Stimulated activated naive CD8-positive, alpha-beta T cell treated with anti-CD3 and anti-CD28 coated beads, Interleukin-15, Interleukin-2, amounts not matched to agents 100 U/mL and 50 U/mL, for 24 hours (primary cell): ENCODE measurements at regions not wholly inside any gene's neighbourhood (a gene's known extent, or its start where the extent isn't known, plus 50 kb on each side); places are given as distances from the start of the nearest gene placed in this dataset.

Experiments
- ATAC-seq: fragments of 150-1000 bp; cut with Tn5 transposase; one replicate; pipeline ENCODE4 v1.10.0; 2021
- DNase-seq: peaks from one replicate; pipeline ENCODE4 v3.0.0; 2021

GRCh38 chr15:46251903-46252302, 617.1 kb downstream of the SQOR start:
- ATAC-seq, result no peak

GRCh38 chr15:46258056-46258455, 623.2 kb downstream of the SQOR start:
- ATAC-seq (no peak), DNase-seq (no peak)

More at GRCh38 chr15:46251903-46252302, 617.1 kb downstream of the SQOR start:
- no peak for DNase-seq

GRCh38 chr15:46260937-46261336, 626.1 kb downstream of the SQOR start:
- DNase-seq (no peak), ATAC-seq (no peak)

- ATAC-seq (no peak), DNase-seq (no peak)
Measured at GRCh38 chr15:46265664-46266347, 631.0 kb downstream of the SQOR start.

DNA sequence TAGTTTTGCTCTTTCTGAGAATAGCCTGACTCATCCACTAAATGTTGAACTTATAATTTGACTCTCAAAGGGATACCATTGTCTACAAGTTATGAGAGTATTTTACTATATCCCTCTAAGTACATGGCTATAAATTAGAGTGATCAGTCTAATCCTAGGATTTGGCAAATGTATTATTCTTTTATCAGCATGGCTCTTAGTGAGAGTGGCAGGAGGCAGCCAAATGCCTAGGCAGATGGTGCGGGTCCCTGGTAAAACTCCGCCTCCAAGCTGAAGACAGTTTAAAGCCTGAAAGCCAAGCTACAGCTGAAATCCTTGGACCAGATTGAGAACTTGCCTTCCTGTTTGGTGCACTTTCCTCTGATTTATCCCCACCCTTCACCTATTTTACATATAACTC, 631.8 kb downstream of the SQOR start:
- no peak for DNase-seq

GRCh38 chr15:46270481-46271147, 635.8 kb downstream of the SQOR start:
- ATAC-seq (no peak), DNase-seq (no peak)

More for the DNA sequence above, 631.8 kb downstream of the SQOR start:
- no peak for ATAC-seq

DNA sequence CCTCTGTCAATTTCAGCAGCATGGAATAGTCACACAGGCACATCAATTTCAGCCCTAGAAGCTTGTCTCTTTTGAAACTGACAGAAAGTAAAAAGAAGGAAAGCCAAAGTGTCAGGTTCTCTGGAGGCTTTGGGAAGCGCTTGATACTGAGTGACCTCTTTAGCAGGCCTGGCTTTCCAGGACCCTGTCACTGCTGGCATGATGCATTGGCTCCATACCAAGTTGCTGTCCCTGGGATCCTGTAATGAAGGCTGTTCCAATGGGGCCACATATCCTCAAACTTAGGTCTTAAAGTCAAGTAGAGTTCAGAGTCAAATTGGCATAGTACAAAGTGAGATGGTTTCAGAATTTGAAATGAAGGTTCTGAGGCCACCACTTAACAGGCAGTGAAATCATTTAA, 640.9 kb downstream of the SQOR start:
- ATAC-seq (no peak), DNase-seq (no peak)

DNA sequence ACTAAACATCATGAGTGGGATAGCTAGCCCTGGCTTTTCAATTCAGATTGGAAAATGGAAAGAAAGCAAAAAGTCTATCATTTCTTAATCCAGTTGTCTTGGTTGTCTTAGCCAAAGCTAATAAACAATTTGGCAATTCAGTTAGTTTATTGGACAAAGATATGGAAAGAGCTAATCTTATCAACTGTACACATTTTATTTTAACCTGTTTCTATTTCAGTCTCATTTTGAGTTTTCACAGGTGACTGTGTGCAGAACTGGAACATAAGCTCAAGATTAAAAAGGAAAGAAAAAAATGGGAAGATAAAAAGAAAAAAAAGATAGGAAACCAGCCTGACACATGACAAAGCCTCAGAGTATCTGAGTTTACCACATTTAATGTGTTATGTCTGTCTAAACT, 642.6 kb downstream of the SQOR start:
- no peak for DNase-seq
- no peak for ATAC-seq

- ATAC-seq, result no peak
- no peak for DNase-seq
Measured at GRCh38 chr15:46278062-46278461, 643.2 kb downstream of the SQOR start.

DNA sequence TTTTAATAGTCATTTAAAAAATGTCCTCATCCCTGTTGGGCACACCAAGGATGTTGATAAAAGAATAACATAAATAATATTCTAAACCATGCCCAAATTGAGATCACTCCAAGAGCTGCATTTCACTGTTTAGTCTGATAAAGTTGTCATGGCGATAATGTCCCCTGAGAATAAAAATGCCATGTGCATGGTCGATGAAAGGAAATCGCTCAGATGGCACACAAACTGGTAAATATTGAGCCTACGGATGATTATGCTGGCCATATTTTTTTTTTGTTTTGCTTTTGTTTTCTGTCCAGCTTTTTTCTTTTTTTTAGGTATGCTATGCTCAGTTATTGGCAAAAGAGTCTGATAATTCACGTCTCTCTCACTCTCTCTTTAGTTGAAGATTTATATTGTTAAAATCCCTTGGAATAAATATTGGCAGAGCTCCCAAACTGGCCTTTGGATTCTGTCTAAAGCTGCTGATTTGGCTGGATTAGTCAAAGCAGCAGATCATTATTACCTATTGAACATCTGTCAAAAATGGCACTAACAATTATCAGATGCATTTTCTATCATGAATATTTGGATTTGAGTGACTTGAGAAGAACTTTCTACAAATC, 643.8 kb downstream of the SQOR start:
- ATAC-seq, result no peak
- DNase-seq, result no peak

DNA sequence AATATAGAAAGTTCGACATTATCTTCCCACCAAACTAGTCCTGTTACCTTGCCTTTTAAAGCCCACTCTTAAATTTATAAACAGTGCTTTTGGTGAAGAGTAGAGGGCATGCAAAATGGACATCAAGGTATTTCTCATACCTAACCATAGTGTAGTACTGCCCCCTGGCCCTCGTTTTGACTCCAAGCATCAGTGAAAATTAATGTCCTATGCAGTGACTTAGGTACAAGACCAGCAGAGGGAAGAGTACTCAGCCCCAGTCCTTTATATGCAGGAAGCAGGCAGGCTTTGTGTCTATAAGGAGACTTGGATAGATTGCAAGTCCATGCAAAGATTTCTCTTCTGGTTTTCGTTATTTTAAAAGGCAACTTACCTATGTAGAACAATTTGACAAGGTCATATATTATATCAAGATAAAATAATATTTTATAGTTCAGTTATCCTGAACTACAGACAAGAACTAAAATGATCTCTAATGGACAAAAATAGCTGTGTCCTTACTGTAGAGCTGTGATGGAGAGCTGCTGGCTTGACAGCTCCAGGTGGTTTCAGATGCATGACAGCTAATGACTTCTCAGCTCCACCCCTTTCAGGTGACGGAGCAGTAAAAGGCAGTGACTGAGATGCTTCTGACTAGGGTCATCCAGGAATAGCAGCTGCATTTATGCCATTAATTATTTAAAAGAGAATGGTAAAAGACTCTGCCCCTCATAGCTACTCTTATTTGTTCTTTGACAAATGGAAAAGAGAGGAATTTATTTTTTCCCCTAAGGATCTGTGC, 646.1 kb downstream of the SQOR start:
- ATAC-seq, result no peak
- DNase-seq, result no peak

- no peak for ATAC-seq
- no peak for DNase-seq
Measured at GRCh38 chr15:46293550-46293949, 658.7 kb downstream of the SQOR start.

DNA sequence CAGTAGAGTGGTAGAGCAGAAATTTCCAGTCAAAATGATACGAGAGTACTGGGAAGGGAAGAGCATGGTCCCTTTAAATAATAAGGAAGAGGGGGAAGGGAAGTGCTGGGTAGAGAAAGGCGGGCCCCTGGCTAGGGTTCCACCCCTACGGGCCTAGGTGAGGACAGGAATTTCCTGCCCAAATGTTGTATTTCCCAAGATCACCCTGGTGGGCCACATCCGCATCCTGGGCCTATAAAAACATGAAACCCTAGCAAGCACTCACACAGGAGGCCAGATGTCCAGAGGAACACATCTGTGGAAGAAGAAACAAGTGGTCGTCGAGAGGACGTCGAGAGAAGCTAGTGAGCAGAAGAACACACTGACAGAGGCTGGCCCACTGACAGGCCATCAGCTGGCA, 661.2 kb downstream of the SQOR start:
- DNase-seq (no peak), ATAC-seq (no peak)

DNA sequence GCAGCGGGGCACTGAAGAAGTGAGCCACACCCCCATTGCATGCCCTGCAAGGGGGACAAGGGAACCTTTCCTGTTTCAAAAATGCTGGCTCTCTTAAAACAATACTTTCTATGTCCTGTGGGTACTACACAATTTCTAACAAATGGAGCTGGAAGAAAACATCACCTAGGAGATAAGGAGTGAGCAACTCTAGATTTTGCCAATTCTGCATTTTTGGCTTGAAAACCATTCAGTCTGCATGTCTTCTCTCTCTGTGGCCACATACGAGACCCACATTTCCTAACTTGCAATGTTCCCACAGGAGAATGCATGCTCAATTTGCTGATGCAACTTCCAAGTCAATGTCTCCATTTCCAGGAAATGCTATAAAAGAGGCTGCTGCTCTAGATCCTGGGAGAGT, 662.0 kb downstream of the SQOR start:
- no peak for DNase-seq
- no peak for ATAC-seq

DNA sequence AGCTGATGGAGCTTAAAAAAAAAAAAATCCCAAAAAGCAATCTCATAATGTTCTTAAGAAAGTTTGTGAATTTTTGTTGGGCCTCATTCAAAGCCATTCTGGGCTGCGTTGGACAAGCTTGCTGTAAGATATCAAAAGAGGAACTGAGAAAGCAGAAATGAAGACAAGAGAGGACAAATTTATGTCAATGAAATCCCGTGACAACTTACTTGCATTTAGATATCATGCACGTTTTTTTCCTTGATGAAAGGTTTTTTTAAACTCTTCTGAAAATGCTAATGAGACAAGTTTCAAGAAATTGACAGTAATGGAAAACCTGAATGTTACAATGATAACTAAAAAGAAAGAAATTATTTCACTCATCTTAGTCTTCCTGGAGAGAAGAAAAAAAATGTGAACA, 662.9 kb downstream of the SQOR start:
- ATAC-seq (no peak), DNase-seq (no peak)

DNA sequence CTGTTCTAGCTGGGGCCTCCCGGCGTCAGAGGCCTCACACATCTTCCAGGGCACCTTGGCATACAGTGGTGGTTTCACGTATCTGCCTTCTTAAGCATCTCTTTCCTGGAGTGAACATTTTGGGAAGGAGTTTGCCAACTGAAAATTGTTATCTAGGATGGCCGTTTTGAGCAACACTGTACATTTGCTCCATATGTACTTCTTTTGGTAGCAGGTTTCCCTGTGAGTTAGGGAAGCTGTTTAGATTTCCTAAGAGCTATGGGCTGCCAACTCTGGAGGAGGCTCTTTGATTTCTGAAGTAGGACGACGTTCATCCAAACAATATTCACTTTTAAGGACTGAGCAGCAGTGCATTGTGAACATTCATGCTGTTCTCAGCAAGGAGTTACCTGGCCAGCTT, 665.9 kb downstream of the SQOR start:
- no peak for ATAC-seq

GRCh38 chr15:46301291-46301690, 666.5 kb downstream of the SQOR start:
- no peak for ATAC-seq

More for the DNA sequence above, 665.9 kb downstream of the SQOR start:
- no peak for DNase-seq

GRCh38 chr15:46301826-46302225, 667.0 kb downstream of the SQOR start:
- no peak for DNase-seq
- no peak for ATAC-seq

More at GRCh38 chr15:46301291-46301690, 666.5 kb downstream of the SQOR start:
- DNase-seq, result no peak

- DNase-seq (no peak), ATAC-seq (no peak)
Measured at GRCh38 chr15:46304321-46304720, 669.5 kb downstream of the SQOR start.

DNA sequence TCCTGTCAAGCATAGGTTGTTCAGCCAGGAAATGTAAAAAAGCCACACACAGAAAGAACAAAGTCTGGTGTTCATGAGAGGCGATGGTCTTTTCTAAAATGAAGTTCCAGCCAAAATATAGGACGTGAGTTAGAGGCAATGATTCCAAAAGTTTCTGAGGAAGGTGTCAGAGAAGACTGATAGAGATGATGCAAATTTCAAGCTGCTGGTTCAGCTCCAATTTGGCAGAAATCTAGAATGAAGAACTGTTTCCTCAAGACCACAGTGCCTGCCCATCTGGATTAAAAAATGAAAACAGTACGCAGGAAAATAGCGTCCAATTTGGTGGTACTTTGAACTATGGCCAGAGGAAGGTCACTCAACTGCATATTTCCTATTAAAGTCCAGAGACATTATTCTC, 672.9 kb downstream of the SQOR start:
- DNase-seq, result no peak
- no peak for ATAC-seq

DNA sequence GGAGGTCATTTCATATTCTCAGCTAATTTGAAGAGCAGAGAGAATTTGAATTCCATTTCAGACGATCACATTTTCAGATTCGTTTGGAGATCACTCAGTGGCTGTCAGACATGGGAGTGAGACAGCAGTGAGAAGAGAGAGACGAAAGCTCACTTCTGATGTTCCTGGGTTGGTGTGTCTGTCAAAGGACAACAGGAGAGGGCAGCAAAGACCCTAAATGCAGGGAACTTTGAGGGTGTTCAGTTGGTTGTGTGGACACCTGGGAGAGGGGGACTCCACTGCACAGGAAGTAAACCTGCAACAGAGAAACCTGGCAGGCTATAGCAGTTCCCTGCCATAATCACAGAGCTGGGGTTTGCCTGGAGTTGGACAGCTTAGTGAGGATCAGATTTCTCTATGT, 675.1 kb downstream of the SQOR start:
- ATAC-seq, result no peak

GRCh38 chr15:46312133-46312740, 677.4 kb downstream of the SQOR start:
- ATAC-seq, result peak; percentile 68
- DNase-seq, result peak; percentile 67

More for the DNA sequence above, 675.1 kb downstream of the SQOR start:
- DNase-seq, result no peak
